GM10266 (cell line): ENCODE measurements at regions not wholly inside any gene's neighbourhood (a gene's known extent, or its start where the extent isn't known, plus 50 kb on each side); places are given as distances from the start of the nearest gene placed in this dataset.

Experiments used
- DNase-seq: peaks from one replicate; pipeline ENCODE4 v3.0.0; 2012; ENCODE audit errors: extremely low spot score
- TF ChIP-seq, protein P1 (sequence below): IDR thresholded peaks from 2 replicates; pipeline ENCODE4 v1.5.1; 2012; ENCODE audit warnings: mild to moderate bottlenecking, low read depth; ENCODE audit not compliant: control insufficient read depth, insufficient read depth; ENCODE audit errors: missing control alignments

- TF ChIP-seq, protein P1, sequence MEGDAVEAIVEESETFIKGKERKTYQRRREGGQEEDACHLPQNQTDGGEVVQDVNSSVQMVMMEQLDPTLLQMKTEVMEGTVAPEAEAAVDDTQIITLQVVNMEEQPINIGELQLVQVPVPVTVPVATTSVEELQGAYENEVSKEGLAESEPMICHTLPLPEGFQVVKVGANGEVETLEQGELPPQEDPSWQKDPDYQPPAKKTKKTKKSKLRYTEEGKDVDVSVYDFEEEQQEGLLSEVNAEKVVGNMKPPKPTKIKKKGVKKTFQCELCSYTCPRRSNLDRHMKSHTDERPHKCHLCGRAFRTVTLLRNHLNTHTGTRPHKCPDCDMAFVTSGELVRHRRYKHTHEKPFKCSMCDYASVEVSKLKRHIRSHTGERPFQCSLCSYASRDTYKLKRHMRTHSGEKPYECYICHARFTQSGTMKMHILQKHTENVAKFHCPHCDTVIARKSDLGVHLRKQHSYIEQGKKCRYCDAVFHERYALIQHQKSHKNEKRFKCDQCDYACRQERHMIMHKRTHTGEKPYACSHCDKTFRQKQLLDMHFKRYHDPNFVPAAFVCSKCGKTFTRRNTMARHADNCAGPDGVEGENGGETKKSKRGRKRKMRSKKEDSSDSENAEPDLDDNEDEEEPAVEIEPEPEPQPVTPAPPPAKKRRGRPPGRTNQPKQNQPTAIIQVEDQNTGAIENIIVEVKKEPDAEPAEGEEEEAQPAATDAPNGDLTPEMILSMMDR = no peak
- DNase-seq = no peak
Measured at GRCh38 chr10:77695186-77695585, 57.6 kb upstream of the KCNMA1 start.

GRCh38 chr10:77692782-77693181 lies 55.2 kb upstream of the KCNMA1 start:
- TF ChIP-seq, protein P1 = no peak
- DNase-seq = no peak

DNA sequence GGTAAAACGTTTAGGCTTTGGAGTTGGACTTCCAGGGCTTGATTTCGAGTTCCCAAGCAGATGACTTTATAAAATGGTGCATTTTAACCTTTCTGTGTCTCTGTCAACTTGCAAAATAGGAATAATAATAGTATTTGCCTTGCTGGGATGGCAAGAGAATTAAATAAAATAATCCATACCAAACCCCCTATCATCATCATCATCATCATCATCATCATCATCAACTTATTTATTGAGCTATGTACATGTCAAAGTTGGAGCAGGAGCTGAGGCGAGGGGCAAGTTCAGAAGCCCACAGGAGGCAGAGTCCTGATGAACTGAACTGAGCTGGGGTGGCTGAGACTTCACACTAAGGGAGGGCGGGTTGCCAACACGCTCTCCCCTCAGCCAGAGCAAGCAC lies 51.7 kb upstream of the KCNMA1 start:
- TF ChIP-seq, protein P1 = no peak
- DNase-seq = no peak

DNA sequence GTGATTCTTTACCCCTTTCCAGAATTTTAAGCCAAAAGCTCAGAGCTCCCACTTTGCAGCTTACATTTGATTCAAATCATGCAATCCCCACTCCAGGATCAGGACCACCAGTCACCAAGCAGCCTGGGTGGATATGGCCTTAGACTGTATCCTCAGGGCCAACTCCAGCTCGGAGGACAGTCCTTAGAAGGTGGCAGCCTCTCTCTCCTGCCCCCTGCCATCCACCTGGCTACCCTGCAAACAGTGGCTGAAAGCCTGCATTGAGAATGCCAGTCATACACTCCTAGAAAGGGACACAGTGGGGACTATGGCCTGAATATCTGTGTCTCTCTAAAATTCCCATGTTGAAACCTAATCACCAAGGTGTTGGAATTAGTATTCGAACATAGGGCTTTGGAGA lies 50.0 kb upstream of the KCNMA1 start:
- TF ChIP-seq, protein P1 = no peak
- DNase-seq = no peak
